Esophagus muscularis mucosa (tissue), 4 donors: ENCODE measurements at regions not wholly inside any gene's neighbourhood (a gene's known extent, or its start where the extent isn't known, plus 50 kb on each side); places are given as distances from the start of the nearest gene placed in this dataset.

Source experiments
- DNase-seq: peaks from one replicate; pipeline ENCODE4 v3.0.0-alpha.2; 2017; ENCODE audit errors: extremely low spot score
- H3K27ac ChIP-seq, 4 donors: fragments of 200-600 bp; sonication (generic); replicated peaks in 1 of 4; 1 replicate in 3 of 4; 2 replicates in 1 of 4; pipeline ENCODE4 v1.5.1; 2016 to 2019; ENCODE audit warnings: mild to moderate bottlenecking in 1 of 4
- H3K27me3 ChIP-seq, 4 donors: fragments of 200-600 bp; sonication (generic); one replicate each; pipeline versions ENCODE4 v1.5.1 to v1.6.0; 2016 to 2019
- H3K36me3 ChIP-seq, 4 donors: fragments of 200-600 bp; sonication (generic); one replicate each; pipeline ENCODE4 v1.5.1; 2016 to 2019
- H3K4me1 ChIP-seq, 4 donors: fragments of 200-600 bp; sonication (generic); one replicate each; pipeline ENCODE4 v1.5.1; 2016 to 2019
- H3K4me3 ChIP-seq, 4 donors: fragments of 200-600 bp; sonication (generic); 1 replicate in 2 of 4; 2 replicates in 2 of 4; pipeline ENCODE4 v1.5.1; 2016 to 2019; ENCODE audit warnings: mild to moderate bottlenecking in 4 of 4, moderate library complexity in 1 of 4
- H3K9me3 ChIP-seq, 4 donors: fragments of 200-600 bp; sonication (generic); 1 replicate in 3 of 4; 2 replicates in 1 of 4; pipeline ENCODE4 v1.5.1; 2016 to 2019
- EP300 ChIP-seq: sonication (generic); formaldehyde crosslinking; IDR thresholded peaks from one replicate; pipeline ENCODE4 v1.6.1; 2017; ENCODE audit warnings: antibody characterized with exemption
- POLR2A ChIP-seq: fragments of 450-650 bp; IDR thresholded peaks from one replicate; pipeline ENCODE4 v1.6.1; 2017; ENCODE audit warnings: antibody characterized with exemption, moderate library complexity, mild to moderate bottlenecking, low read depth
- POLR2AphosphoS5 ChIP-seq, 2 donors: sonication (generic); formaldehyde crosslinking; IDR thresholded peaks; one replicate each; pipeline ENCODE4 v1.6.1; 2017; ENCODE audit warnings: antibody characterized with exemption in 2 of 2
- WGBS: methylation state at CpG from one replicate; pipeline ENCODE4 v1.1.5; 2018; 5-methylcytosine and 5-hydroxymethylcytosine counted together
- intact Hi-C: fragments of 100-400 bp; cut with DNase I; formaldehyde crosslinking; loops from one replicate; pipeline ENCODE4 v1.15.1; 2023
- TF ChIP-seq, protein P1 (sequence below), 3 experiments: fragments of 200-600 bp in 2 of 3; fragments of 450-650 bp in 1 of 3; sonication (generic) in 2 of 3; IDR thresholded peaks; one replicate each; pipeline ENCODE4 v1.5.1; 2017 to 2019; ENCODE audit warnings: antibody characterized with exemption in 3 of 3, mild to moderate bottlenecking in 2 of 3, moderate library complexity in 1 of 3

DNA sequence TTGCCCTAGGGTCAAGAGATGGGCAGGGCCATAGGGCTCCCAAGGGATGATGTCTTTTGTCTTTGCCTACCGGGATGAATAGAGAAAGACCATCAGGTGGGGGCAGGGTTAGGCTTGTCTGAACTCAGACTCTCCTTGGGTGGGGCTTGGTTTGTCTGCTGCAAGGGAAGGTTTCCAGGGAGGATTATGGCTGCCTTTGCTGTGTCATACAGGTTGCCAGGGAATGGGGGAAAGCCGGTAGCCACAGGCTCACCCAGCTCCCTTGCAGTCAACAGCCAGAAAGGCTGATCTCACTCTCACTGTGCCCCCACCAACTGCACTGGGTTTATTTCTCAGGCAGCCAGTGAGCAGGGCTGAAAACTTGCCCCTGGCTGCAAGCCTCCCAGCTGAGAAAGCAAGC is 253.2 kb downstream of the POLR1F start:
- Histone ChIP-seq H3K4me3 (no peak overlapping the region), H3K36me3 (no peaks in the 10 kb centered on the region), H3K27me3 (no peaks in the 10 kb centered on the region), H3K9me3 (no peaks in the 10 kb centered on the region), H3K27ac (no peak overlapping the region), H3K4me1 (no peaks in the 10 kb centered on the region)
- intact Hi-C loops: no loop called here
- no peak for TF ChIP-seq POLR2AphosphoS5 (IDR thresholded peaks at IDR 0.05)
- TF ChIP-seq EP300: no peak
- TF ChIP-seq, protein P1, sequence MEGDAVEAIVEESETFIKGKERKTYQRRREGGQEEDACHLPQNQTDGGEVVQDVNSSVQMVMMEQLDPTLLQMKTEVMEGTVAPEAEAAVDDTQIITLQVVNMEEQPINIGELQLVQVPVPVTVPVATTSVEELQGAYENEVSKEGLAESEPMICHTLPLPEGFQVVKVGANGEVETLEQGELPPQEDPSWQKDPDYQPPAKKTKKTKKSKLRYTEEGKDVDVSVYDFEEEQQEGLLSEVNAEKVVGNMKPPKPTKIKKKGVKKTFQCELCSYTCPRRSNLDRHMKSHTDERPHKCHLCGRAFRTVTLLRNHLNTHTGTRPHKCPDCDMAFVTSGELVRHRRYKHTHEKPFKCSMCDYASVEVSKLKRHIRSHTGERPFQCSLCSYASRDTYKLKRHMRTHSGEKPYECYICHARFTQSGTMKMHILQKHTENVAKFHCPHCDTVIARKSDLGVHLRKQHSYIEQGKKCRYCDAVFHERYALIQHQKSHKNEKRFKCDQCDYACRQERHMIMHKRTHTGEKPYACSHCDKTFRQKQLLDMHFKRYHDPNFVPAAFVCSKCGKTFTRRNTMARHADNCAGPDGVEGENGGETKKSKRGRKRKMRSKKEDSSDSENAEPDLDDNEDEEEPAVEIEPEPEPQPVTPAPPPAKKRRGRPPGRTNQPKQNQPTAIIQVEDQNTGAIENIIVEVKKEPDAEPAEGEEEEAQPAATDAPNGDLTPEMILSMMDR (IDR thresholded peaks at IDR 0.05): no peak
- no peak for TF ChIP-seq POLR2A
- WGBS: no CpG with 5 or more reads among the region's 2 CpGs
- no peak for DNase-seq

- intact Hi-C loops: no loop called here
- TF ChIP-seq POLR2AphosphoS5 (IDR thresholded peaks at IDR 0.05): no peak
- no peak for TF ChIP-seq POLR2A
Measured at GRCh38 chr7:19448091-19448490, 260.7 kb downstream of the POLR1F start.

GRCh38 chr7:19442016-19442785 is 266.6 kb downstream of the POLR1F start:
- Histone ChIP-seq H3K9me3 (peaks cover 0 to 4% (median 0%) of the 10 kb centered on the region in 4 donors), H3K27ac (no peak overlapping the region), H3K4me3 (no peak overlapping the region), H3K27me3 (no peaks in the 10 kb centered on the region), H3K4me1 (no peaks in the 10 kb centered on the region), H3K36me3 (no peaks in the 10 kb centered on the region)
- no peak for TF ChIP-seq POLR2A
- TF ChIP-seq, protein P1 (IDR thresholded peaks at IDR 0.05): peak in 1 of 3 experiments; percentile 18
- TF ChIP-seq POLR2AphosphoS5 (IDR thresholded peaks at IDR 0.05): no peak
- no peak for TF ChIP-seq EP300
- no peak for DNase-seq
- WGBS: 68% methylated on average over 4 of the region's 4 CpGs
- intact Hi-C loops: no loop called here

More at GRCh38 chr7:19448091-19448490, 260.7 kb downstream of the POLR1F start:
- Histone ChIP-seq H3K4me1 (no peaks in the 10 kb centered on the region), H3K9me3 (peaks cover 0 to 8% (median 0%) of the 10 kb centered on the region in 4 donors), H3K27ac (no peak overlapping the region), H3K4me3 (no peak overlapping the region), H3K36me3 (no peaks in the 10 kb centered on the region), H3K27me3 (no peaks in the 10 kb centered on the region)
- DNase-seq: no peak
- WGBS: 74% methylated on average over 3 of the region's 3 CpGs

- no peaks in the 10 kb centered on the region for H3K9me3 ChIP-seq
- no peak overlapping the region for H3K27ac ChIP-seq
- H3K4me3 ChIP-seq: no peak overlapping the region
- 77% methylated on average over 3 of the region's 3 CpGs for WGBS
- no peak for DNase-seq
- no peaks in the 10 kb centered on the region for H3K36me3 ChIP-seq
- H3K27me3 ChIP-seq: no peaks in the 10 kb centered on the region
- TF ChIP-seq POLR2AphosphoS5 (IDR thresholded peaks at IDR 0.05) (no peak), EP300 (no peak), POLR2A (no peak)
- TF ChIP-seq, protein P1 (IDR thresholded peaks at IDR 0.05): no peak
- H3K4me1 ChIP-seq: no peaks in the 10 kb centered on the region
- intact Hi-C loops: no loop called here
Measured at GRCh38 chr7:19439517-19439916, 269.3 kb downstream of the POLR1F start.

- Histone ChIP-seq H3K9me3 (no peaks in the 10 kb centered on the region), H3K27ac (no peak overlapping the region), H3K4me3 (no peak overlapping the region), H3K36me3 (no peaks in the 10 kb centered on the region), H3K27me3 (no peaks in the 10 kb centered on the region), H3K4me1 (no peaks in the 10 kb centered on the region)
- no peak for DNase-seq
- no peak for TF ChIP-seq POLR2AphosphoS5 (IDR thresholded peaks at IDR 0.05)
- TF ChIP-seq POLR2A: no peak
- TF ChIP-seq, protein P1 (IDR thresholded peaks at IDR 0.05): no peak
- no peak for TF ChIP-seq EP300
- intact Hi-C loops: no loop called here
- WGBS: 80% methylated on average over 1 of the region's 1 CpG
Measured at GRCh38 chr7:19437446-19437845, 271.4 kb downstream of the POLR1F start.
